Activated T-cell treated with anti-CD3 and anti-CD28 coated beads, Interleukin-2, amount 50 U/mL, for 24 hours (primary cell): ENCODE measurements at regions not wholly inside any gene's neighbourhood (a gene's known extent, or its start where the extent isn't known, plus 50 kb on each side); places are given as distances from the start of the nearest gene placed in this dataset.
A peak's percentile ranks its signal among the peaks of the same experiment; 100 is the strongest.

ENCODE experiments used
- DNase-seq: peaks from one replicate; pipeline ENCODE4 v3.0.0-alpha.2; 2020
- H3K27ac Mint-ChIP-seq: 2 replicates; pipeline ENCODE4 v1.8.0; 2020; ENCODE audit warnings: mild to moderate bottlenecking, mixed read lengths
- H3K27me3 Mint-ChIP-seq: 2 replicates; pipeline ENCODE4 v1.8.0; 2020; ENCODE audit warnings: mixed read lengths
- H3K36me3 Mint-ChIP-seq: 2 replicates; pipeline ENCODE4 v1.8.0; 2020; ENCODE audit warnings: low read depth, mixed read lengths
- H3K4me1 Mint-ChIP-seq: 2 replicates; pipeline ENCODE4 v1.8.0; 2020; ENCODE audit warnings: low read depth, mixed read lengths
- H3K4me3 Mint-ChIP-seq: 2 replicates; pipeline ENCODE4 v1.8.0; 2020; ENCODE audit warnings: mild to moderate bottlenecking, moderate library complexity, mixed read lengths
- H3K9me3 Mint-ChIP-seq: 2 replicates; pipeline ENCODE4 v1.8.0; 2020; ENCODE audit warnings: mixed read lengths

DNA sequence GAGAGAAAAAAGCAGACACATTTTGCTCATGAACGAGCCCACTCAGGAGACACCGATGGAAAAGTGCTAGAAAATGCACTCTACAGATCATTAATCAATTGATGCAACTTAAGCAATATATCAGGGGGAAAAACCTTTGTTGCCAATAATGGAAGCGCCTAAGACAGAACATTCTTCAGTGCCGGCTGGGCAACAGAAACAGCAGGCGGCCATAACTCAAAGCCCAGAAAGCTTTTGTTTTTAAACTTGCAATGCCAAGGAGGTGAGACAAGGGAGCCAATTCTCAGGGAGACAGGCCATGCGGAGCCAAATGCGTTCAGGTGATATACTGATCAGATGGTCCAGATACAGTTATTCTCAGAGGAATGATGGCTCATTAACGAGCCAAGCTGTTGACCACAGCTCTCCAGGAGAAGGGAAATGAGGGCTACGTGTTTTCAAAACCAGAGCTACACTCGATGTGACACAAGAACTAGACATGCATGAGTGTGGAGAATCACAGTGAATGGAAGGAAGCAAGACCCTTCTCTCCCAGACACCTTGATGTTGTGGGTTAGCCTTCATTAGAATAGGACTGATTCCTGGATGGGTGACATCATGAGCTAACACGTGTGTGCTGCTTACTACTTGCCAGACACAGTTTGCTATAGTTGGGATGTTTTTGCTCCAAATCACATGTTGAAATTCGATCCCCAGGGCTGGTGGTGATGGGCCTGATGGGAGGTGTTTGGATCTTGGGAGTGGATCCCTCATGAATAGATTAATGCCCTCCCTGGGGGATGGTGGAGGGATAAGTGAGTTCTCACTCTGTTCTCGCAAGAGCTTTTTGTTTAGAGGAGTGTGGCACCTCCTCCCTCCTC, 79.1 kb upstream of the KCNMA1 start:
- Mint-ChIP-seq H3K36me3 (no peaks in the 10 kb centered on the region), H3K27ac (no peak overlapping the region), H3K4me3 (no peak overlapping the region), H3K27me3 (peaks cover 31% of the 10 kb centered on the region), H3K4me1 (peaks cover 3% of the 10 kb centered on the region), H3K9me3 (no peaks in the 10 kb centered on the region)
- DNase-seq = no peak

DNA sequence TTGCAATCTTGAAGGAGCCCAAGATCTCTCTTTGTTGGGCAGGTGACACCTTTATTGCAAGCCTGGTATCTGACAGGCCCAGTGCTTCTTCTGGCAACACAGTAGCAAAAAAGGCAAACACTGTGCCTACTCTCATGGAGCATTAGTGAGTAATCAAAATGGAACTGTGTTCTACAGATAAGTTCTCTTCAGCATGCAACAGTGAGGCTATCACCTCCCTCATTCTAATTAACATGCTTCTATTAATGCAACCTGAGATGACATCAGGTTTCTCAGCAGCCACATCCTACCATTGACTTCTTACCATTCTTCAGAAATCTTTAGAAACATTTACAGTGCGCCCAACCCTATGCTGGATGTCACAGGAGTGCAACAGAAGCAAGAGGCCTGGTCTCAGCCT, 77.9 kb upstream of the KCNMA1 start:
- H3K27ac Mint-ChIP-seq = no peak overlapping the region
- DNase-seq = no peak
- no peaks in the 10 kb centered on the region for H3K9me3 Mint-ChIP-seq
- peaks cover 10% of the 10 kb centered on the region for H3K4me1 Mint-ChIP-seq
- no peaks in the 10 kb centered on the region for H3K36me3 Mint-ChIP-seq
- H3K4me3 Mint-ChIP-seq = no peak overlapping the region
- peaks cover 41% of the 10 kb centered on the region for H3K27me3 Mint-ChIP-seq

GRCh38 chr10:77715088-77715487, 77.5 kb upstream of the KCNMA1 start:
- no peaks in the 10 kb centered on the region for H3K9me3 Mint-ChIP-seq
- no peak for DNase-seq
- H3K27ac Mint-ChIP-seq = no peak overlapping the region
- peaks cover 46% of the 10 kb centered on the region for H3K27me3 Mint-ChIP-seq
- H3K4me1 Mint-ChIP-seq = peaks cover 13% of the 10 kb centered on the region
- H3K36me3 Mint-ChIP-seq = no peaks in the 10 kb centered on the region
- no peak overlapping the region for H3K4me3 Mint-ChIP-seq

GRCh38 chr10:77713521-77714280, 76.1 kb upstream of the KCNMA1 start:
- peaks cover 47% of the 10 kb centered on the region for H3K27me3 Mint-ChIP-seq
- H3K27ac Mint-ChIP-seq = no peak overlapping the region
- H3K4me3 Mint-ChIP-seq = no peak overlapping the region

GRCh38 chr10:77712207-77712606, 74.6 kb upstream of the KCNMA1 start:
- H3K4me1 Mint-ChIP-seq = peaks cover 14% of the 10 kb centered on the region
- H3K36me3 Mint-ChIP-seq = no peaks in the 10 kb centered on the region
- H3K27me3 Mint-ChIP-seq = peaks cover 41% of the 10 kb centered on the region
- no peak overlapping the region for H3K4me3 Mint-ChIP-seq
- no peak overlapping the region for H3K27ac Mint-ChIP-seq
- no peak for DNase-seq
- H3K9me3 Mint-ChIP-seq = no peaks in the 10 kb centered on the region

More at GRCh38 chr10:77713521-77714280, 76.1 kb upstream of the KCNMA1 start:
- no peaks in the 10 kb centered on the region for H3K9me3 Mint-ChIP-seq
- no peaks in the 10 kb centered on the region for H3K36me3 Mint-ChIP-seq
- peaks cover 14% of the 10 kb centered on the region for H3K4me1 Mint-ChIP-seq
- DNase-seq = no peak

DNA sequence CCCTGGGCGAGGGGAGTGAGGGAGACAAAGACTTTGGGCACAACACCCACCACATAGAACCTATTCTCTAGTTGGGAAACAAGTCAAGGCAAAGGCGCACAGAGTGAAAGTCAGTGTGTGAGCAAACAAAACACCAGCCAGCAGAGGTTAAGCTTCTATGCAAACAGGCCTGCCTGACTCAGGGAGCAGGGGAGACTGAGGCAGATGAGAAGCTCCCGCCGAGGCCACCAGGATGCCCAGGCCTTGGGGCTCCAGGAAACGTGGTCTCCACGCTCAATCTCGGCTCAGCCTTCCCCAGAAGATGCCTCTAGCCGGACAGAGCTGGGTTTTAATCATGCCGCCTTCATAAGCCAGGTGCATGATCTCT, 74.1 kb upstream of the KCNMA1 start:
- no peaks in the 10 kb centered on the region for H3K9me3 Mint-ChIP-seq
- H3K27me3 Mint-ChIP-seq = peaks cover 41% of the 10 kb centered on the region
- H3K4me1 Mint-ChIP-seq = peaks cover 14% of the 10 kb centered on the region
- H3K4me3 Mint-ChIP-seq = peak overlapping the region; percentile 51
- no peak for DNase-seq
- H3K36me3 Mint-ChIP-seq = no peaks in the 10 kb centered on the region
- no peak overlapping the region for H3K27ac Mint-ChIP-seq

GRCh38 chr10:77710759-77711682, 73.4 kb upstream of the KCNMA1 start:
- H3K4me1 Mint-ChIP-seq = peaks cover 14% of the 10 kb centered on the region
- DNase-seq = peak; percentile 85
- H3K4me3 Mint-ChIP-seq = peak overlapping the region; percentile 51
- H3K9me3 Mint-ChIP-seq = no peaks in the 10 kb centered on the region
- H3K36me3 Mint-ChIP-seq = no peaks in the 10 kb centered on the region
- H3K27ac Mint-ChIP-seq = no peak overlapping the region
- peaks cover 41% of the 10 kb centered on the region for H3K27me3 Mint-ChIP-seq

DNA sequence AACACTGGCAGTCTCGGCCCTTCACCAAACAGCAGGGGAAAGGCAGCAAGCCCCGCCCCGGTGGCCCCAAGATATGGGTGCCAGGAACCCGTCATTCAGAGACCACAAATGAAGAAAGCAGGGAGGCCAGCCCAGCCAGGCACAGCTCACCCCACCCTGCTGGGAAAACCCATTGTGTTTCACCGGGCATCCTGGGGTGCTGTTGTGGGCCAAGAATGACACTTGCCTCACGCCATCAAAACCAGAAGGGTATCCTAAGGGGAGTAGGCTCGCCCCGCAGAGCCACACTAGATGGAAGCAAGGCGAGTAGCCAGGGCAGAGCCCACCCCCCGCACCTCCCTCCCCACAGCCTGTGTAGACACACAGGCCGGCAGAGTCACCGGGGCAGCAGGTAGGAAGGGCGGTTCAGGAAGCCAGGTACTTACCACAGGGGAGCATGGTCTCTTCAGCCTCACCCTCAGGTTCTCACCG, 72.5 kb upstream of the KCNMA1 start:
- Mint-ChIP-seq H3K27me3 (peaks cover 47% of the 10 kb centered on the region), H3K4me1 (peaks cover 14% of the 10 kb centered on the region), H3K27ac (no peak overlapping the region), H3K36me3 (no peaks in the 10 kb centered on the region), H3K9me3 (no peaks in the 10 kb centered on the region), H3K4me3 (no peak overlapping the region)
- DNase-seq = no peak

DNA sequence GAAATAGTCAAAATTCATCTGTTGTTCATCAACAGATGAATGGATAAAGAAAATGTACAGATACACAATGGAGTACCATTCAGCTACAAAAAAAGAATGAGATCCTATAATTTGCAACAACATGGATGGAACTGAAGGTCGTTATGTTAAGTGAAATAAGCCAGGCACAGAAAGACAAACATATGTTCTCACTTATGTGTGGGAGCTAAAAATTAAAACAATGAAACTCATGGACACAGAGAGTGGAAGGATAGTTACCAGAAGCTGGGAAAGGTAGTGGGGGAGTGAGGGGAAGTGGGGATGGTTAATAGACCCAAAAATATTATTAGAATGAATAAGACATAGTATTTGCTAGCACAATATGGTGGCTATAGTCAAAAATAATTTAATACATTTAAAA, 70.0 kb upstream of the KCNMA1 start:
- Mint-ChIP-seq H3K4me3 (no peak overlapping the region), H3K36me3 (no peaks in the 10 kb centered on the region), H3K4me1 (peaks cover 14% of the 10 kb centered on the region), H3K27ac (no peak overlapping the region), H3K9me3 (no peaks in the 10 kb centered on the region), H3K27me3 (peaks cover 39% of the 10 kb centered on the region)
- DNase-seq = no peak

- H3K36me3 Mint-ChIP-seq = no peaks in the 10 kb centered on the region
- no peaks in the 10 kb centered on the region for H3K9me3 Mint-ChIP-seq
- H3K27me3 Mint-ChIP-seq = peaks cover 15% of the 10 kb centered on the region
- no peak for DNase-seq
- no peaks in the 10 kb centered on the region for H3K4me1 Mint-ChIP-seq
- no peak overlapping the region for H3K4me3 Mint-ChIP-seq
- H3K27ac Mint-ChIP-seq = no peak overlapping the region
Measured at GRCh38 chr10:77702166-77702565, 64.6 kb upstream of the KCNMA1 start.

DNA sequence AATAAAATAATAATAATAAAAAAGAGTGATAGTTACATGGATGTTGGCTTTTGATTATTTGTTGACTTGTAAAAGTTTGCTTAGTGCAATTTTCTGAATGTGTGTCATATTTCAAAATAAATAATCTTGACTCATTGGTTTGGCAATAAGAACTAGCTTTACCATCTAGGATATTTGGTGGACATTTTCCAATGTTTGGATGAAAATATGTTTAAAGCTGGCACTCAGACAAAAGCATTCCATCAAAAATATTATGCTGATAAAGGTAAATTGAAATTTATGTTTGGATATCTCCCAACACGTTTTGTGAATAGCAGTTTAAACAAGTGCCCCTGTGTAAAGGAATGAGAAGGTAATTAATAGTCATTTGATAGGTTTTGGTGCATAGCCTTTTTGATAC, 62.5 kb upstream of the KCNMA1 start:
- DNase-seq = no peak
- Mint-ChIP-seq H3K9me3 (no peaks in the 10 kb centered on the region), H3K36me3 (no peaks in the 10 kb centered on the region), H3K27me3 (peaks cover 17% of the 10 kb centered on the region), H3K27ac (no peak overlapping the region), H3K4me1 (no peaks in the 10 kb centered on the region), H3K4me3 (no peak overlapping the region)

GRCh38 chr10:77699080-77699645, 61.6 kb upstream of the KCNMA1 start:
- H3K36me3 Mint-ChIP-seq = no peaks in the 10 kb centered on the region
- DNase-seq = no peak
- H3K4me3 Mint-ChIP-seq = no peak overlapping the region
- peaks cover 19% of the 10 kb centered on the region for H3K27me3 Mint-ChIP-seq
- no peaks in the 10 kb centered on the region for H3K9me3 Mint-ChIP-seq
- no peak overlapping the region for H3K27ac Mint-ChIP-seq
- no peaks in the 10 kb centered on the region for H3K4me1 Mint-ChIP-seq

DNA sequence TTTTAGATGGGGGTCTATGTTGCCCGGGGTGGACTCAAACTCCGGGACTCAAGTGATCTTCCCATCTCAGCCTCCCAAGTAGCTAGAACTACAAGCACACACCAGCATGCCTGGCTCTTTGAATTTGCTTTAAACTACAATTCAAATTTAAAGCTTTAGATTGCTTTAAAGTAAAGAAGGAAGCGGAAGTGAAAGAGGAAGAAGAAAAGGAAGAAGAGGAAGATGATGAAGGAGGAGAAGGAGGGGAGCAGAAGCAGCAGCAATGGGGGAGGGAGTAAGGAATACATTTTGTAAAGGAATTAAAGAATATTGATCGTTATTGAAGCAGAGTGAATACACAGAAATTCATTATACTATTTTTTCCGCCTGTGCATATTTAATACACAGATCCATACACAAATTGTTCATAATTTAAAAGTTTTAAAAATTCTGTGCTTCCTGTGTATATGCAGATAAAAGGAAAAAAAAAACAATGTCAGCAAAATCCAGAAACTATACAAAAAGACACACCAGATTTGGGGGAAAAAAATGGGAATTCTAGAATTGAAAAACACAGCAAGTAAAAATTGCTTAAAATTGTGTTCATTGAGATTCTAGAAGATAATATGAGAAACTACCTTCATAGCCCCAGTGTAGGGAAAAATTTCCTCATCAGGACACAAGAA, 60.8 kb upstream of the KCNMA1 start:
- Mint-ChIP-seq H3K36me3 (no peaks in the 10 kb centered on the region), H3K27ac (no peak overlapping the region), H3K27me3 (peaks cover 20% of the 10 kb centered on the region), H3K4me3 (no peak overlapping the region), H3K4me1 (no peaks in the 10 kb centered on the region), H3K9me3 (no peaks in the 10 kb centered on the region)
- no peak for DNase-seq

- DNase-seq = no peak
- Mint-ChIP-seq H3K36me3 (no peaks in the 10 kb centered on the region), H3K27me3 (peaks cover 27% of the 10 kb centered on the region), H3K4me3 (no peak overlapping the region), H3K4me1 (no peaks in the 10 kb centered on the region), H3K27ac (no peak overlapping the region), H3K9me3 (no peaks in the 10 kb centered on the region)
Measured at GRCh38 chr10:77696584-77696983, 59.0 kb upstream of the KCNMA1 start.
